Amniotic epithelial cell (primary cell): ENCODE measurements at regions not wholly inside any gene's neighbourhood (a gene's known extent, or its start where the extent isn't known, plus 50 kb on each side); places are given as distances from the start of the nearest gene placed in this dataset.
"Not testable (repeated sequence)": the region's sequence is repeated elsewhere in the genome, so short reads cannot be mapped to it uniquely, and the experiment has no call there.

Experiments
- DNase-seq: peaks from one replicate; pipeline ENCODE4 v3.0.0-alpha.2; 2010; ENCODE audit warnings: low read depth

- DNase-seq, result peak; percentile 37
Observed at GRCh38 chr14:83558946-83559345, 1971.0 kb upstream of the FLRT2 start.

DNA sequence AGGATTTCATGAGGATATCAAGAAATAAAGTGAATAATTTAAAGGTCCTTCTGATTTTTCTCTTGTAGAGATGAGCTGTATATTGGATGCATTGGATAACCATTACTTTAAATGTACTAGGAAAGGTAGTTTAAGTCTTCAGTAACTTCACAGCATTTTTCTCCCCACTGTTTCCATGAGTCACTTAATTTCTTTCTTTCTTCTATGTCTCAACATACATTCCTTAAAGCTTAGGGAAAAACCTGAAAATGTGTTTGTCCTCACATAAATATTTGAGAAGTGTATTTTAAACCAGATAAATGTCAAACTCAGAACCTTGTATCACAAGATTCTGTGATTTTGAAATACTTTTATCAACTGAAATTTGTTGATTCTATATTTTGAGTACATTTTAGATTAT lies 1970.2 kb upstream of the FLRT2 start:
- DNase-seq, result peak; percentile 90

GRCh38 chr14:83561261-83561660 lies 1968.7 kb upstream of the FLRT2 start:
- no peak for DNase-seq

DNA sequence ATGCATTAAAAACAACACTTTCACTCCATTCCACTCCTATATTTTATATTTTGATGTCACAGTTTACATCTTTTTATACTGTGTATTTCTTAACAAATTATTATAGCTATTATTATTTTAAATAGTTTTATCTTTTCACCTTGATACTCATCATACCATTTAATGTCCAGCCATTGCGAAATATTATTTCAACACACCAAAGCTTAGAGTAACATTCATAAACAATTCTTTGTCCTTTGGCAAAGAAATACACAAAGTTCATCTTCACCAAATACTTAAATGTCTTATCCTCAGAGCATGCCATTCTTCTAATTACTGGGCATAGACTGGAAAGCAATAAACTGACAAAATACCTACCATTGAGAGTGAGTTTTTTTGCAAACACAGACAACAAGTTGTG lies 1963.4 kb upstream of the FLRT2 start:
- peak; percentile 66 for DNase-seq

DNA sequence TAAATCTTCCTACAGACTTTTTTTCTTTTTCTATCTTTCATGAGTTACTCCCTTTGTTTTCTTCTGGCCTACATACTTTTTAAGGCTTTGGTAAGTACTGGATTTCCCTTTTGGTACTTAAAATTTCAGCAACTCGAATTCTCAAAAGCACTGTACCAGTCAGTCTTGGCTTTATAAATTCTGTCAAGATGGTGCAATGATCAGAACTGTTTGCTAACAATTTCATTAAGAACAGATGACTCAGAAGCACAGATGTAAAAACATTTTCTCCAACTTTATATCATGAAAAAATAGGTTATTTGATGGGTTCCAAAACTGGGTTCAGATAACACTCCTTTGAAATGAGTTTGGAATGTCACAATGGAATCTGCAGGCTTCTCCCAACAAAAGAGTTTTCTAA lies 1961.8 kb upstream of the FLRT2 start:
- DNase-seq, result peak; percentile 73

GRCh38 chr14:83575301-83575700 lies 1954.6 kb upstream of the FLRT2 start:
- DNase-seq, result peak; percentile 41

DNA sequence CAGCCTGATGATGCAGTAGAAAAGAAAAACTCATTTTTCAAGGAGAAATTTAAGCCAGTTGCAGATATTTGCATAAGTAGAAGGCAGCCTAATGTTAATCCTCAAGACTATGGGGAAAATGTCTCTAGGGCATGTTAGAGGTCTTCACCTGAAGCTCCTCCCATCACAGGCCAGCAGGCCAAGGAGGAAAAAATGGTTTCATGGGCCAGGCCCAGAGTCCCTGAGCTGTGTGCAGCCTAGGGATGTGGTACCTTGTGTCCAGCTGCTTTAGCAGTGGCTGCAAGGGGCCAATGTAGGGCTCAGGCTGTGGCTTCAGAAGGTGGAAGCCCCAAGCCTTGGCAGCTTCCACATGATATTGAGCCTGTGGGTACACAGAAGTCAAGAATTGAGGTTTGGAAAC lies 1946.7 kb upstream of the FLRT2 start:
- DNase-seq, result no peak

DNA sequence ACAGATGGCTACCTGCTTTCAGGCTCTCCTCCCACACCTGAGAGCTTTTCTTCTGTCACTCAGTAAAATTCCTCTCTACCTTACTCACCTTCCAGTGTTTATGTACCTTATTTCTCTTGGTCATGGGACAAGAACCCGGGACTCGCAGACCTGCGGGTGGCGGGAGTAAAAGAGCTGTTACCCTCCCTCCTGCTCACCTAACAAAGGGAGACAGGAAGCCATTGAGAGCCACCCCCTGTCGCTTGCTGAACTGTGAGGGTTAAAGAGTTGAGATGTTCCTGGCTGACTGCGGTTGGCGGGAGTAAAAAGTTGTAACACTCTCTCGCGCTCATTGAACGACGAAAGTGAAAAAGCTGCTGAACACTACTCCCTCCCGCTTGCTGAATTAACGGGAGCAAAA lies 1935.1 kb upstream of the FLRT2 start:
- no peak for DNase-seq

DNA sequence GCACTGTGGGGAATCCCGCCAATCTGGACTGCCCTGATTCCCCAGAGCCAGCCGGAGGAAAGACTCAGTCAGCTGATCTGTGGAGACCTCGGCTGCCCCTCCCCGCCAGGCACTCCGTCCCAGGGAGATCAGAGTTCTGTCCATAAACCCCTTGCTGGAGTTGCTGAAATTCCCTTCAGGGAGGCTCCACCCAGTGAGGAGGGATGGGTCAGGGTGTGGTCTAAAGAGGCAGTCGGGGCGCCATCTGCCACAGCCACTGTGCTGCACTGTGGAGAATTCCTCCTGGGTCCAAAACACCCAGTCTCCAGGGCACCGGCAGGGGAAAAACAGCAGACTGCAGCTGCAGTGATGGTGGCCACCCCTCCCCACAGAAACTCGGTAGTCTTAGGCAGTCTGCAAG lies 1922.3 kb upstream of the FLRT2 start:
- no peak for DNase-seq

- DNase-seq, result no peak
Observed at GRCh38 chr14:83611491-83611890, 1918.5 kb upstream of the FLRT2 start.

GRCh38 chr14:83611906-83612390 lies 1918.0 kb upstream of the FLRT2 start:
- DNase-seq, result no peak

- DNase-seq, result no peak
Observed at GRCh38 chr14:83614956-83615355, 1915.0 kb upstream of the FLRT2 start.

DNA sequence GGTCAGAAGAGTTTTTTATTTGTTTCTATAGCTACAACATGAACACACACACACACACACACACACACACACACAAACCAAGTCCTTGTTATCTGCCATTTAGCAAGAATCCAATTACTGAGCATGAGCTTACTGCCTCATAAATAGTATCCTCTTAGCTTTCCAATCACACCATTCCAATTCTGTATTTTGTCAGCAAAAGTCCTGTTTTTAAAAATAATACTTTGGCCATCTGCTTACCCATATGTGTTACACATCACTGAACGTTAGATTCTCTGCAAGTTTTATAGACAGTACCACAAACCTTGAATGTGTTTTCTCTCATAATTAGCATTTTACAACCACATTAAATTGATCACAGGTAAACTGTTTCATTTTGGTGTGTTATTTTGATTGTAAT lies 1905.4 kb upstream of the FLRT2 start:
- no peak for DNase-seq

DNA sequence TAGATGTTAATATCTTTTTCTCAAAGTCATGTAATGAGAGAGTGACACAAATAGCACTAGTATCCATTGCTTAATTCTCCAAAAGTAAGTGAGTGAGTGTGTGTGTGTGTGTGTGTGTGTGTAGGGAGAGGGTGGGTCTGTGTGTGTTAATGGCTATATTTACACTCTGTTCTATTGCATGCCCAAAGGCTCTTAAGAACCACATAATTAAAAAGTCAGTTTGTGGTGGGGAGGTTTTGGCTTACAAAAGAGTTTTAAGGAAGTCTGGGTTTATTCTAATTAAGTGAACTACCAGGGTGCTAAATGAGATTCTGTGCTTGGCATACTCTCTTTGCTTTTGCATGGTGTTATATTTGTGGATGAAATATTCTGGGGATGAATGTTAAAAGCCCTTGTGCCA lies 1897.6 kb upstream of the FLRT2 start:
- no peak for DNase-seq

DNA sequence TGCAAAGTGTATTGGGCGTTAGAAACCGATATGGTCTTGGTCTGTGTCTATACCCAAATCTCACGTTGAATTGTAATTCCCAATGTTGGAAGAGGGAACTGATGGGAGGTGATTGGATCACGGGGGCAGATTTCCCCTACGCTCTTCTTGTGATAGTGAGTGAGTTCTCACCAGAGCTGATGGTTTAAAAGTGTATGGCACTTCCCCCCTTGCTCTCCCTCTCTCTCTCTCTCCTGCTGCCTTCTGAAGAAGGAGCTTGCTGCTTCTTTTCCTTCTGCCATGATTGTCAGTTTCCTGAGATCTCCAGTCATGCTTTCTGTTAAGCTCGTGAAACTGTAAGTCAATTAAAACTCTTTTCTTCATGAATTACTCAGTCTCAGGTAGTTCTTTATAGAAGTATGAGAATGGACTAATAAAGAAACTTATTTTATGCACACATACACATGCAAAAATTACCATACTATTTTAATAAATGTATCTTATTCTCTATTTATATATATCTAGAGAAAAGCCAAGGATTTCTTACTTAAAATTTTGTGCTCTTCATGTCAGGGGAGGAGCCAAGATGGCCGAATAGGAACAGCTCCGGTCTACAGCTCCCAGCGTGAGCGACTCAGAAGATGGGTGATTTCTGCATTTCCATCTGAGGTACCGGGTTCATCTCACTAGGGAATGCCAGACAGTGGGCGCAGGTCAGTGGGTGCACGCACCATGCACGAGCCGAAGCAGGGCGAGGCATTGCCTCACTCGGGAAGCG lies 1891.0 kb upstream of the FLRT2 start:
- DNase-seq, result no peak

DNA sequence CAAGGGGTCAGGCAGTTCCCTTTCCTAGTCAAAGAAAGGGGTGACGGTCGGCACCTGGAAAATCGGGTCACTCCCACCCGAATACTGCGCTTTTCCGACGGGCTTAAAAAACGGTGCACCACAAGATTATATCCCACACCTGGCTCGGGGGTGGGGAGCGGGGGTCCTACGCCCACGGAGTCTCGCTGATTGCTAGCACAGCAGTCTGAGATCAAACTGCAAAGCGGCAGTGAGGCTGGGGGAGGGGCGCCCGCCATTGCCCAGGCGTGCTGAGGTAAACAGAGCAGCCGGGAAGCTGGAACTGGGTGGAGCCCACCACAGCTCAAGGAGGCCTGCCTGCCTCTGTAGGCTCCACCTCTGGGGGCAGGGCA lies 1890.5 kb upstream of the FLRT2 start:
- DNase-seq, result not testable (repeated sequence)

GRCh38 chr14:83646228-83646627 lies 1883.7 kb upstream of the FLRT2 start:
- no peak for DNase-seq

GRCh38 chr14:83660597-83660996 lies 1869.3 kb upstream of the FLRT2 start:
- no peak for DNase-seq

DNA sequence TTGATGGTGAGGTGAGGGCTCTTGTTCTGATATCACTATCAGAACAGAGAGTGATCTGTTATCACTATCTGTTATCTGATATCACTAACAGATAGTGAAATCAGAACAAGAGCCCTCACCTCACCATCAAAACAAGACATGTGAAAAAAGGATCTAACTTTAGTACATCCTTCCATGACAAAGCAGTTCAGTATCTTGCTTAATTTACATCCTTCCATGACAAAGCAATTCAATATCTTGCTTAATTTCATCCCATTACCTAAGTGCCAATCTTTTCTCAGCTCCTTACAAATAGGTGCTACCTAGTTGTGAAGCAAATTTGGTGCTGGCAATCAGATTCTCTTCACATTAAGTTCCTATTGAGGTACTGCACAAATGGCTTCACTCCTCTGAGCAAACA lies 1865.6 kb upstream of the FLRT2 start:
- no peak for DNase-seq

- no peak for DNase-seq
Observed at GRCh38 chr14:83689265-83689664, 1840.7 kb upstream of the FLRT2 start.

GRCh38 chr14:83697099-83697498 lies 1832.8 kb upstream of the FLRT2 start:
- no peak for DNase-seq

- no peak for DNase-seq
Observed at GRCh38 chr14:83702619-83703018, 1827.3 kb upstream of the FLRT2 start.

- DNase-seq, result peak; percentile 23
Observed at GRCh38 chr14:83706231-83706954, 1823.6 kb upstream of the FLRT2 start.

DNA sequence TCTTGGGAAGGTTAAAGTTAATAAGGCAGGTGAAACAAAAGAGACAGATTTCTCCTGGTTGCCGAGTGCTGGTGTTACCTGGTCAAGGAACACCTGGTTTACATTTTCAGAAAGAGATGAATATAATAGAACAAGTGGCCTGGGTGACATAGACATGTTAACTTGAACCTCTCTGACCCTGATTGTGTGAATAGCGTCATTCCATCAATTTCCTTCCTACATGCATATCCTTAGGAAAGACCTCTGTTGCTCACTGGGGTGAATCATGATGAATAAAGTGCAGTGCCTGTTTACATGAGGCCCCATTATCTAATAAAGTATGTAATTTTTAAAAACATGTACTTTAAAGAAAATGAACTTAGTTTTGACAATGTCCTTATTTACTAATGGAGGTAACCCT lies 1822.9 kb upstream of the FLRT2 start:
- peak; percentile 50 for DNase-seq
